Nephron (organoid): ENCODE measurements at regions not wholly inside any gene's neighbourhood (a gene's known extent, or its start where the extent isn't known, plus 50 kb on each side); places are given as distances from the start of the nearest gene placed in this dataset.

Source experiments
- H3K27ac Mint-ChIP-seq, 3 experiments: 2 replicates each; pipeline ENCODE4 v1.8.0; 2020; ENCODE audit warnings: mixed read lengths in 3 of 3, mild to moderate bottlenecking in 2 of 3, moderate library complexity in 1 of 3
- H3K27me3 Mint-ChIP-seq: 2 replicates; pipeline ENCODE4 v1.8.0; 2021; ENCODE audit warnings: low read depth, mild to moderate bottlenecking, moderate library complexity, mixed read lengths
- H3K36me3 Mint-ChIP-seq: 2 replicates; pipeline ENCODE4 v1.8.0; 2020; ENCODE audit warnings: low read depth, mixed read lengths
- H3K4me1 Mint-ChIP-seq: 2 replicates; pipeline ENCODE4 v1.8.0; 2020; ENCODE audit warnings: mixed read lengths
- H3K4me3 Mint-ChIP-seq, 3 experiments: 2 replicates each; pipeline ENCODE4 v1.8.0; 2020; ENCODE audit warnings: mild to moderate bottlenecking in 3 of 3, mixed read lengths in 3 of 3, moderate library complexity in 2 of 3
- H3K9me3 Mint-ChIP-seq: 2 replicates; pipeline ENCODE4 v1.8.0; 2020; ENCODE audit warnings: mixed read lengths
- TF ChIP-seq, protein P1 (sequence below), 3 experiments: fragments of 200-600 bp; sonication (generic); IDR thresholded peaks; one replicate each; pipeline ENCODE4 v1.5.0; 2021; ENCODE audit warnings: antibody characterized with exemption in 3 of 3; ENCODE audit not compliant: unreplicated experiment in 3 of 3

DNA sequence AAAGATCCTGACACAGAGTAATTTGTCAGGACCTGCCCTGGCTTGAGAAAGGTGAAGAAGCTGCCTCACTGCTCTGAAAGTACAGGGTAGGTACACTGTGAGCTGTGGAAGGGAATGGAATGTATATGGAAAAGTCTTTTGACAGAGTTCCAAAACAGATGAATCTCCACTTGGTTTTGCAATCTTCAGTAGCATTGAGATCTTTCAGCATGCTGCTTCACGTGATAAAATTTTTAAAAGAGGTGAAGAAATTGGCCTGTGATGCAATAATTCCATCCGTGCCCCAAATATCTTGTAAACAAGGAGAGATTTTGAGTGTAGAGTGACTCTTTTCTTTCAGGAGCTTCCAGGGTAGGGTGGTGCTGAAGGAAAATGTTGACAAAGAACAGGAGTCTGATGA lies 123.1 kb downstream of the OSR1 start:
- Mint-ChIP-seq H3K27ac (no peak overlapping the region), H3K4me1 (peaks cover 15% of the 10 kb centered on the region), H3K9me3 (no peaks in the 10 kb centered on the region), H3K4me3 (no peak overlapping the region), H3K36me3 (no peaks in the 10 kb centered on the region), H3K27me3 (peaks cover 7% of the 10 kb centered on the region)
- TF ChIP-seq, protein P1, sequence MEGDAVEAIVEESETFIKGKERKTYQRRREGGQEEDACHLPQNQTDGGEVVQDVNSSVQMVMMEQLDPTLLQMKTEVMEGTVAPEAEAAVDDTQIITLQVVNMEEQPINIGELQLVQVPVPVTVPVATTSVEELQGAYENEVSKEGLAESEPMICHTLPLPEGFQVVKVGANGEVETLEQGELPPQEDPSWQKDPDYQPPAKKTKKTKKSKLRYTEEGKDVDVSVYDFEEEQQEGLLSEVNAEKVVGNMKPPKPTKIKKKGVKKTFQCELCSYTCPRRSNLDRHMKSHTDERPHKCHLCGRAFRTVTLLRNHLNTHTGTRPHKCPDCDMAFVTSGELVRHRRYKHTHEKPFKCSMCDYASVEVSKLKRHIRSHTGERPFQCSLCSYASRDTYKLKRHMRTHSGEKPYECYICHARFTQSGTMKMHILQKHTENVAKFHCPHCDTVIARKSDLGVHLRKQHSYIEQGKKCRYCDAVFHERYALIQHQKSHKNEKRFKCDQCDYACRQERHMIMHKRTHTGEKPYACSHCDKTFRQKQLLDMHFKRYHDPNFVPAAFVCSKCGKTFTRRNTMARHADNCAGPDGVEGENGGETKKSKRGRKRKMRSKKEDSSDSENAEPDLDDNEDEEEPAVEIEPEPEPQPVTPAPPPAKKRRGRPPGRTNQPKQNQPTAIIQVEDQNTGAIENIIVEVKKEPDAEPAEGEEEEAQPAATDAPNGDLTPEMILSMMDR (IDR thresholded peaks at IDR 0.05; ENCODE audit: unreplicated experiment in 3 of 3) = no peak

DNA sequence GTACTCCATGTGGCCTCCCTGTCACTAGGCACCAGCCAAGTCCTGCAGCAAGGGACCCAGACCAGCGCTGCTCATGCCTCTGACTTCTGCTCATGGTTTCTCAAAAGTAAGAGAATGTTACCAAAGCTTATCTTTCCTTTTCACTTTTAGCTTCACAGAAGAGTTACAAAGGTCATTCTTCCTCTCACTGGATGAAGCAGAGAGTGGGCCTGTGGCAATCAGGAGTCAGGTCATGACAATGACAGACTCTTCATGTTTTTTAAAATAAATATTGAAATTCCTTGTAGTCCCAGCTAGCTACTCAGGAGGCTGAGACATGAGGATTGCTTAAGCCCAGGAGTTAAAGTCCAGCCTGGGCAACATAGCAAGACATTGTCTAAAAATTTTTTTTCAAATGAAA lies 126.1 kb downstream of the OSR1 start:
- TF ChIP-seq, protein P1 (IDR thresholded peaks at IDR 0.05; ENCODE audit: unreplicated experiment in 3 of 3) = no peak
- H3K27ac Mint-ChIP-seq = no peak overlapping the region
- H3K27me3 Mint-ChIP-seq = peaks cover 7% of the 10 kb centered on the region

DNA sequence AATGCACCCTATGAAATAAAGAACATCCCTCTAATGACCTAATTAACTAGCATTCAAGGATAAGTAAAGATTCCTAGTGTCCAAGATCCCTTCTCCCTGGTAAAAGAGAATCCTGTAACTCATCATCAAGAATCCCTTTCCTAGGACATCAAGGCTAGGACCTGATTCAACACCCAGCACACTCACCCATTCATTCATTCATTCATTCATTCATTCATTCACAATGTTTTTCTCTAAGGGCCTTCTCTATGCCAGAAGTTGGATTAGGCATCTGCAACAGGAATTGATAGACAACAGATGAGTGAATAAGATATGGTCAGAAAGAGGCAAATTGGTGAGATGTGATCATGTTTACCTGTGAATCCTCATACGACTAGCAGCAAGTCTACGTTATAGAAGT lies 126.8 kb downstream of the OSR1 start:
- Mint-ChIP-seq H3K9me3 (no peaks in the 10 kb centered on the region), H3K27ac (no peak overlapping the region), H3K27me3 (peaks cover 7% of the 10 kb centered on the region), H3K4me1 (peaks cover 24% of the 10 kb centered on the region), H3K4me3 (no peak overlapping the region), H3K36me3 (no peaks in the 10 kb centered on the region)
- TF ChIP-seq, protein P1 (IDR thresholded peaks at IDR 0.05; ENCODE audit: unreplicated experiment in 3 of 3) = no peak

More for the DNA sequence above, 126.1 kb downstream of the OSR1 start:
- Mint-ChIP-seq H3K4me1 (peaks cover 23% of the 10 kb centered on the region), H3K4me3 (no peak overlapping the region), H3K36me3 (no peaks in the 10 kb centered on the region), H3K9me3 (no peaks in the 10 kb centered on the region)

DNA sequence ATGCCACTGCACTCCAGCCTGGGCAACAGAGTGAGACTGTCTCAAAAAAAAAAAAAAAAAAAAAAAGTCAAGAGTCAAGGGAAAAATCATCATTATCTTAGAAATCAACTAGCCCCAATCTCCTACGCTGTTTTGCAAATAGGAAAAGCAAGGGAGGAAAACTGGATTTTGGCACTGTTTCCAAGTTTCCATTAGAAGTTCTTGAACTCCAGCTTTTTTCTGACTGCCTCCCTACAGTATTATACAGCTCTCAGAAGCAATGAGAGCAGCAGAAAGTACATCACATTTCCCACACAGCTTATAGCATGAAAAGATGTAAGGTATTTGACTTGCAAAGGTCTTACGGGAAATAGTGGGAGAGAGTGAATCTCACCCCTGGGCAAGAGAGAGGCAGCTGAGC lies 127.8 kb downstream of the OSR1 start:
- Mint-ChIP-seq H3K4me3 (no peak overlapping the region), H3K36me3 (no peaks in the 10 kb centered on the region), H3K27me3 (peaks cover 7% of the 10 kb centered on the region), H3K27ac (peak overlapping the region in 2 of 3 experiments; percentile 22 to 89), H3K9me3 (no peaks in the 10 kb centered on the region), H3K4me1 (peaks cover 24% of the 10 kb centered on the region)
- TF ChIP-seq, protein P1 (IDR thresholded peaks at IDR 0.05; ENCODE audit: unreplicated experiment in 3 of 3) = no peak

DNA sequence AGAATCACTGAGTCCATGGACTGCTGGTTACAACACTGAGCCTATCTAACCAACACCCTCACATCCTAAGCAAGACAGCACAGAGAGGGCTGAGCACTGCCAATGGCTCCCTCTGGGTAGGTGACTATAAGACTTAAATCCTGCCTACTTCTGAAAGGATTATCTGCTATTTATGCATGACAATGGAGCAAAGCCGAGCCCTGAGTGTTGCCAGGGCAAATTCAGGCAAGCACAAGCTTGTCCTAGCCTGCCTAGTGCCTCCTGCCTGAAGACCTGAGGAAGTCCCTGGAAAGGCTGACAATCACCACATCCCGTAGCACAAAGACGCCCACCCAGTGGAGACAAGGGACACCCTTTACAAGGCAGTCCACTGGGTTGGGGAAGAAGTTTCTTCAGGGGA lies 129.7 kb downstream of the OSR1 start:
- TF ChIP-seq, protein P1 (IDR thresholded peaks at IDR 0.05; ENCODE audit: unreplicated experiment in 3 of 3) = no peak
- Mint-ChIP-seq H3K27ac (peak overlapping the region in 1 of 3 experiments; percentile 54), H3K4me3 (no peak overlapping the region), H3K4me1 (peaks cover 33% of the 10 kb centered on the region), H3K27me3 (peaks cover 4% of the 10 kb centered on the region), H3K36me3 (no peaks in the 10 kb centered on the region), H3K9me3 (no peaks in the 10 kb centered on the region)

DNA sequence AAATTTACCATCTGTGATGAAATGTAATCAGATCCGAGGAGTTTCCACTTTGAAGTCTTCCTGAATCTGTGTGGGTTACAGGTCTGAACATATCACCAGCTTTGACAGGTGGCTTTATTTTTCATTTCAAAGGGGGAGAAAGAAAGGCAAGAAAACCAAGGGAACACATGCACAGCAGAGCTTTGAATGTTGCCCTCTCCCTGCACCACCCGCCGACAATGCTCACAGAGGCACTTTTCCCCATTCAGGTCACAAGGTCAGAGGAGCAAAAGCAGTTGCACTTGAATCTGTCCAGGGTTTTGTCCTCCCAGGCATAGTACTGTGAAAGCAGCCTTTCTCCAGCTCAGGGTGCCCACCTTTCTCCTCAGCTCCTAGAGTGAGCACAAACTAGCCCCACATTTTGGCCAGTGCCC lies 130.2 kb downstream of the OSR1 start:
- Mint-ChIP-seq H3K4me1 (peaks cover 33% of the 10 kb centered on the region), H3K27ac (peak overlapping the region in 1 of 3 experiments; percentile 54), H3K9me3 (no peaks in the 10 kb centered on the region), H3K4me3 (no peak overlapping the region), H3K36me3 (no peaks in the 10 kb centered on the region), H3K27me3 (peaks cover 4% of the 10 kb centered on the region)
- TF ChIP-seq, protein P1 (IDR thresholded peaks at IDR 0.05; ENCODE audit: unreplicated experiment in 3 of 3) = no peak
